Left lung (tissue), 4 donors: ENCODE measurements at regions not wholly inside any gene's neighbourhood (a gene's known extent, or its start where the extent isn't known, plus 50 kb on each side); places are given as distances from the start of the nearest gene placed in this dataset.

ENCODE experiments used
- ATAC-seq: fragments of 200-7000 bp; cut with Tn5 transposase; one replicate; pipeline ENCODE4 v1.9.1; 2020; ENCODE audit warnings: moderate library complexity
- DNase-seq, 4 donors: peaks; one replicate each; pipeline ENCODE4 v3.0.0-alpha.2; 2013 to 2020
- H3K27ac ChIP-seq, 2 donors: fragments of 200-600 bp; sonication (generic) in 1 of 2; one replicate each; pipeline versions ENCODE4 v1.5.0 to v1.8.0; 2020 to 2021
- H3K27me3 ChIP-seq, 2 donors: fragments of 200-600 bp; sonication (generic) in 1 of 2; one replicate each; pipeline versions ENCODE4 v1.5.0 to v1.8.0; 2020 to 2021
- H3K36me3 ChIP-seq, 2 donors: fragments of 200-600 bp; sonication (generic) in 1 of 2; one replicate each; pipeline versions ENCODE4 v1.5.0 to v1.8.0; 2020 to 2021
- H3K4me1 ChIP-seq, 2 donors: fragments of 200-600 bp; one replicate each; pipeline ENCODE4 v1.8.0; 2021
- H3K4me3 ChIP-seq, 2 donors: fragments of 200-600 bp; sonication (generic) in 1 of 2; one replicate each; pipeline versions ENCODE4 v1.5.0 to v1.8.0; 2020 to 2021; ENCODE audit warnings: mild to moderate bottlenecking in 1 of 2
- H3K9me3 ChIP-seq, 2 donors: fragments of 200-600 bp; sonication (generic) in 1 of 2; one replicate each; pipeline versions ENCODE4 v1.5.0 to v1.8.0; 2020 to 2021
- CTCF ChIP-seq, 2 donors: fragments of 200-600 bp; sonication (generic) in 1 of 2; IDR thresholded peaks; one replicate each; pipeline versions ENCODE4 v1.5.0 to v1.8.0; 2021; ENCODE audit warnings: antibody characterized with exemption in 2 of 2
- intact Hi-C, 2 donors: fragments of 100-400 bp; cut with DNase I; formaldehyde crosslinking; loops; one replicate each; pipeline versions ENCODE4 v1.11.2 to v1.14.2; 2022
- donor health status: DM: no; HTN: yes; CAD: no.
- donor health status: DM: no; HTN: no; CAD: no.

- DNase-seq (no peak), ATAC-seq (no peak)
- H3K9me3 ChIP-seq: peaks cover 0 to 10% of the 10 kb centered on the region in 2 donors
- H3K27ac ChIP-seq: no peak overlapping the region
- no peaks in the 10 kb centered on the region for H3K27me3 ChIP-seq
- TF ChIP-seq CTCF (IDR thresholded peaks at IDR 0.05): no peak
- no peaks in the 10 kb centered on the region for H3K36me3 ChIP-seq
- H3K4me1 ChIP-seq: no peaks in the 10 kb centered on the region
- H3K4me3 ChIP-seq: no peak overlapping the region
- intact Hi-C loops: no loop called here
Measured at GRCh38 chr1:191483988-191484387, 674.3 kb upstream of the RGS18 start.

DNA sequence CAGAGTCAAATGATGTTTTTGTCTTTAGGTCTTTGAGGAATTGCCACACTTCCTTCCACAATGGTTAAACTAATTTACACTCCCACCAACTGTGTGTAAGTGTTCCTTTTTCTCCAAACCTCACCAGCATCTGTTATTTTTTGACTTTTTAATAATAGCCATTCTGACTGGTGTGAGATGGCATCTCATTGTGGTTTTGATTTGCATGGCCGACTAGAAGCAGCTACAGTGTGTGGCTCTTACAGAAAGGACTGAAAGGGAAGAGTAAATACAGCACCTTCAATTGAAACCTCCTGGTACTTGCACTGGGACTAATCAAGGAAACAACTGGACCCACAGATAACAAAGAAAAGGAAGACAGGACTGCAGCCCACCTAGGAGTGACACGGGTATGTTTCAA is 668.0 kb upstream of the RGS18 start:
- intact Hi-C loops: no loop called here
- Histone ChIP-seq H3K36me3 (no peaks in the 10 kb centered on the region), H3K4me1 (no peaks in the 10 kb centered on the region), H3K4me3 (no peak overlapping the region), H3K27ac (no peak overlapping the region), H3K27me3 (no peaks in the 10 kb centered on the region), H3K9me3 (peaks cover 0 to 14% of the 10 kb centered on the region in 2 donors)
- no peak for DNase-seq
- ATAC-seq: no peak
- no peak for TF ChIP-seq CTCF (IDR thresholded peaks at IDR 0.05)

DNA sequence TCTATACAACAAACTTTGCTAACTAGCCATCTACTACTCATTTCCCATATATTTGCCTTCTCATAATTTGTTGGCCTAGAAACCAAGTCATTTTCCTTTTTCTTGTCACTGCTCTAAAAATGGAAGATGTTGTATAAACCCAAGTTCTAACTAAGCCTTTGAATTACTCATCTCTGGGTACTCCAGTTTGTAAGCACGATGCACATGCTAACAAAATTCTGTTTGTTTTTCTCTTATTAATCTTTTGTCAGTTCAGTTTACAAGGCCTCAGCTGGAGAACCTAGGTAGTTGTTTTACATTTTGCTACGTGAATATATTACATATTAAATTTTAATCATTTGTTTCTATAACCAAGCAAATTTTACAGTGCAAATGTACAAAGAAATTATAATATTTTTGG is 663.2 kb upstream of the RGS18 start:
- no peak for TF ChIP-seq CTCF (IDR thresholded peaks at IDR 0.05)
- Histone ChIP-seq H3K4me3 (no peak overlapping the region), H3K27ac (no peak overlapping the region), H3K27me3 (no peaks in the 10 kb centered on the region), H3K36me3 (no peaks in the 10 kb centered on the region), H3K4me1 (no peaks in the 10 kb centered on the region), H3K9me3 (peaks cover 0 to 2% of the 10 kb centered on the region in 2 donors)
- no peak for DNase-seq
- no peak for ATAC-seq
- intact Hi-C loops: no loop called here

DNA sequence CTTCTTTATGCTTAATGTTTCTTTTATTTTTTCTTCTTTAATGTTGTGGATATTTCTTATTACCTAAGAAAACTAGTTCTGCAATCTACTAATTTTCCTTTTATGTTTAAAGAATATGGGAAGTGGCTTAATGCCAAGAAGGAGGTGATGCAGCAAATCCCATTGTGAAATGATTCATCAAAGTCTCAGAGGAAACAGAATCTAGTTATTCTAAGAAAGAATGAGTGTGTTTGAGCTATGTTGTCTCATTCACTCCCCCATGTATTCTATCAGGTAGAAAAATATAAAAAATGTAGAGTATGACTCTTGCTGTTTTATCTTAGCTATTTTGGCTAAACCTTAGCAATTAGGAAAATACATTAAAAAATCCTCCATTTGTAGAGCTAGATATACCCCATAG is 659.9 kb upstream of the RGS18 start:
- Histone ChIP-seq H3K27ac (no peak overlapping the region), H3K9me3 (no peaks in the 10 kb centered on the region), H3K4me1 (no peaks in the 10 kb centered on the region), H3K36me3 (no peaks in the 10 kb centered on the region), H3K4me3 (no peak overlapping the region), H3K27me3 (no peaks in the 10 kb centered on the region)
- intact Hi-C loops: no loop called here
- TF ChIP-seq CTCF (IDR thresholded peaks at IDR 0.05): no peak
- no peak for ATAC-seq
- DNase-seq: no peak

- Histone ChIP-seq H3K27ac (no peak overlapping the region), H3K4me1 (no peaks in the 10 kb centered on the region), H3K27me3 (no peaks in the 10 kb centered on the region), H3K36me3 (no peaks in the 10 kb centered on the region), H3K4me3 (no peak overlapping the region), H3K9me3 (no peaks in the 10 kb centered on the region)
- DNase-seq: no peak
- intact Hi-C loops: no loop called here
- no peak for ATAC-seq
- TF ChIP-seq CTCF (IDR thresholded peaks at IDR 0.05): no peak
Measured at GRCh38 chr1:191498825-191499224, 659.4 kb upstream of the RGS18 start.
